Gastroesophageal sphincter (tissue), 3 donors: ENCODE measurements at regions not wholly inside any gene's neighbourhood (a gene's known extent, or its start where the extent isn't known, plus 50 kb on each side); places are given as distances from the start of the nearest gene placed in this dataset.

Experiments used
- POLR2A ChIP-seq, 2 donors: fragments of 450-650 bp; IDR thresholded peaks; one replicate each; pipeline ENCODE4 v1.6.1; 2017; ENCODE audit warnings: antibody characterized with exemption in 2 of 2, mild to moderate bottlenecking in 2 of 2, moderate library complexity in 1 of 2
- POLR2AphosphoS5 ChIP-seq: sonication (generic); formaldehyde crosslinking; IDR thresholded peaks from one replicate; pipeline ENCODE4 v1.6.1; 2017; ENCODE audit warnings: antibody characterized with exemption
- TF ChIP-seq, protein P1 (sequence below), 4 experiments: fragments of 200-600 bp in 2 of 4; fragments of 450-650 bp in 2 of 4; sonication (generic) in 1 of 4; IDR thresholded peaks; one replicate each; pipeline ENCODE4 v1.5.1; 2017 to 2019; ENCODE audit warnings: antibody characterized with exemption in 4 of 4, mild to moderate bottlenecking in 2 of 4, moderate library complexity in 2 of 4

DNA sequence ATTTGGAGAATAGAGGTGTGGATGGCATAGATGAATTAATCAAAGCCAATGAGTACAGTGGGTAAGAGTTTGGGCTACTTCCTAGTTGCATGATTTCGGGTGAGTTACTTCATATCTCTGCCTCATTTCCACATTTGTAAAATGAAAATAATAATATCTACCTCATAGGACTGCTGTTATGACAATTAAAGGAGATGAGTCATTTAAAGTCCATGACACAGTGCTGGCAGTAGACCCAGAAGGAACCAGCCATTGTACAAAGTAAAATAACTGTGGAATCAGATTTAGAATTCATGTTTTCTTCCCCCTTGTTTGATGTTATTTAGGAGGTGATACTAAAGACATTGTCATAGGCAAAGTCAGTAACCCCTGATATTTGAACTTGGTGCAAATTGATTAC, 139.5 kb upstream of the SLC27A6 start:
- TF ChIP-seq, protein P1, sequence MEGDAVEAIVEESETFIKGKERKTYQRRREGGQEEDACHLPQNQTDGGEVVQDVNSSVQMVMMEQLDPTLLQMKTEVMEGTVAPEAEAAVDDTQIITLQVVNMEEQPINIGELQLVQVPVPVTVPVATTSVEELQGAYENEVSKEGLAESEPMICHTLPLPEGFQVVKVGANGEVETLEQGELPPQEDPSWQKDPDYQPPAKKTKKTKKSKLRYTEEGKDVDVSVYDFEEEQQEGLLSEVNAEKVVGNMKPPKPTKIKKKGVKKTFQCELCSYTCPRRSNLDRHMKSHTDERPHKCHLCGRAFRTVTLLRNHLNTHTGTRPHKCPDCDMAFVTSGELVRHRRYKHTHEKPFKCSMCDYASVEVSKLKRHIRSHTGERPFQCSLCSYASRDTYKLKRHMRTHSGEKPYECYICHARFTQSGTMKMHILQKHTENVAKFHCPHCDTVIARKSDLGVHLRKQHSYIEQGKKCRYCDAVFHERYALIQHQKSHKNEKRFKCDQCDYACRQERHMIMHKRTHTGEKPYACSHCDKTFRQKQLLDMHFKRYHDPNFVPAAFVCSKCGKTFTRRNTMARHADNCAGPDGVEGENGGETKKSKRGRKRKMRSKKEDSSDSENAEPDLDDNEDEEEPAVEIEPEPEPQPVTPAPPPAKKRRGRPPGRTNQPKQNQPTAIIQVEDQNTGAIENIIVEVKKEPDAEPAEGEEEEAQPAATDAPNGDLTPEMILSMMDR (IDR thresholded peaks at IDR 0.05), result no peak
- TF ChIP-seq POLR2A (IDR thresholded peaks at IDR 0.05), result no peak
- no peak for TF ChIP-seq POLR2AphosphoS5
